HCT116 (cell line): ENCODE measurements at regions not wholly inside any gene's neighbourhood (a gene's known extent, or its start where the extent isn't known, plus 50 kb on each side); places are given as distances from the start of the nearest gene placed in this dataset.

Experiments used
- ATAC-seq: fragments of 200-7000 bp; cut with Tn5 transposase; 2 replicates; pipeline ENCODE4 v1.9.1; 2020; ENCODE audit warnings: mild to moderate bottlenecking, moderate library complexity
- BruUV-seq: library from RNA; stranded (reverse); fragments of 400-500 nt; replicated peaks from 2 replicates; lab custom pipeline; 2021; lab: Mats Ljungman, UMichigan
- CTCF ChIA-PET: fragments of 300-600 bp; sonication (Branson Sonifier 250); formaldehyde crosslinking; loops from one replicate; lab custom pipeline; 2021; ENCODE audit warnings: antibody characterized with exemption; lab: Charles Lee
- POLR2A ChIA-PET: fragments of 300-600, 350-600 bp; sonication (Branson Sonifier 250); formaldehyde crosslinking; loops from one replicate; lab custom pipeline; 2021; ENCODE audit warnings: antibody characterized with exemption; lab: Charles Lee
- RAD21 ChIA-PET, 2 experiments: fragments of 300-600 bp; sonication (Branson Sonifier 250); formaldehyde crosslinking; loops; one replicate each; lab custom pipeline; 2023; ENCODE audit warnings: low total read pairs in 2 of 2; ENCODE audit not compliant: uncharacterized antibody in 2 of 2, unreplicated experiment in 2 of 2, low non-redundant PET in 1 of 2; lab: Charles Lee
- DNase-seq: peaks from one replicate; pipeline ENCODE4 v3.0.0-alpha.2; 2010; ENCODE audit warnings: low read depth, low spot score
- H2AFZ ChIP-seq: fragments of 200-600 bp; shearing (Covaris generic), sonication (generic); 2 replicates; pipeline ENCODE4 v1.6.1; 2017; ENCODE audit warnings: low read depth, mixed run types, mixed read lengths, antibody characterized with exemption, low read length; ENCODE audit not compliant: poor library complexity, severe bottlenecking
- H3K27ac ChIP-seq: 2 replicates; pipeline ENCODE4 v1.5.1; 2012; ENCODE audit warnings: low read depth, low read length
- H3K27me3 ChIP-seq: fragments of 200-600 bp; sonication (generic); 2 replicates; pipeline ENCODE4 v1.6.1; 2016; ENCODE audit warnings: mixed run types, low read length, mixed read lengths; ENCODE audit not compliant: insufficient read depth
- H3K36me3 ChIP-seq, 2 experiments: fragments of 200-500 bp in 1 of 2; fragments of 200-600 bp in 1 of 2; sonication (Bioruptor generic) in 1 of 2; sonication (generic) in 1 of 2; 2 replicates each; pipeline versions ENCODE4 v1.5.1 to v1.6.1; 2014 to 2016; ENCODE audit warnings: low read length in 2 of 2, inconsistent platforms in 1 of 2, mixed read lengths in 1 of 2, mixed run types in 1 of 2; ENCODE audit not compliant: insufficient read depth in 2 of 2, control insufficient read depth in 1 of 2
- H3K4me1 ChIP-seq, 2 experiments: fragments of 200-600 bp in 1 of 2; sonication (generic) in 1 of 2; 2 replicates each; pipeline versions ENCODE4 v1.5.1 to v1.6.1; 2012 to 2017; ENCODE audit warnings: low read length in 2 of 2, inconsistent platforms in 1 of 2, mild to moderate bottlenecking in 1 of 2, mixed read lengths in 1 of 2, mixed run types in 1 of 2, moderate library complexity in 1 of 2; ENCODE audit not compliant: insufficient read depth in 2 of 2, control insufficient read depth in 1 of 2
- H3K4me2 ChIP-seq: fragments of 200-600 bp; sonication (generic); 2 replicates; pipeline ENCODE4 v1.6.1; 2017; ENCODE audit warnings: mixed run types, low read length, mixed read lengths
- H3K4me3 ChIP-seq, 2 experiments: fragments of 200-600 bp in 1 of 2; sonication (generic) in 1 of 2; replicated peaks in 1 of 2; 2 replicates each; pipeline ENCODE4 v1.5.1; 2011 to 2016; ENCODE audit warnings: low read length in 2 of 2, control low read depth in 1 of 2, low read depth in 1 of 2, mild to moderate bottlenecking in 1 of 2, mixed read lengths in 1 of 2, mixed run types in 1 of 2
- H3K79me2 ChIP-seq: fragments of 200-600 bp; sonication (generic); 2 replicates; pipeline ENCODE4 v1.6.1; 2017; ENCODE audit warnings: mild to moderate bottlenecking, mixed run types, low read length, moderate library complexity, mixed read lengths; ENCODE audit not compliant: insufficient read depth
- H3K9ac ChIP-seq: fragments of 200-600 bp; sonication (generic); 2 replicates; pipeline ENCODE4 v1.6.1; 2016; ENCODE audit warnings: low read length, mixed read lengths
- H3K9me2 ChIP-seq: fragments of 200-600 bp; sonication (generic), shearing (Covaris generic); 2 replicates; pipeline ENCODE4 v1.6.1; 2017; ENCODE audit warnings: mixed run types, mild to moderate bottlenecking, moderate library complexity; ENCODE audit not compliant: insufficient read depth
- H3K9me3 ChIP-seq, 2 experiments: fragments of 200-500 bp in 1 of 2; fragments of 200-600 bp in 1 of 2; sonication (Bioruptor generic) in 1 of 2; sonication (generic) in 1 of 2; 2 replicates each; pipeline ENCODE4 v1.6.1; 2014 to 2017; ENCODE audit warnings: low read length in 2 of 2, mixed read lengths in 2 of 2, inconsistent platforms in 1 of 2, low read depth in 1 of 2, mild to moderate bottlenecking in 1 of 2, mixed run types in 1 of 2, moderate library complexity in 1 of 2; ENCODE audit not compliant: control insufficient read depth in 1 of 2, insufficient read depth in 1 of 2
- H4K20me1 ChIP-seq: fragments of 200-600 bp; sonication (generic), shearing (Covaris generic); 2 replicates; pipeline ENCODE4 v1.6.1; 2017; ENCODE audit warnings: mixed run types, mild to moderate bottlenecking, moderate library complexity; ENCODE audit not compliant: insufficient read depth
- CBX3 ChIP-seq: IDR thresholded peaks from 2 replicates; pipeline ENCODE4 v1.6.1; 2012; ENCODE audit warnings: low read depth
- EGR1 ChIP-seq: IDR thresholded peaks from 2 replicates; pipeline ENCODE4 v1.6.1; 2012; ENCODE audit warnings: low read depth
- ELF1 ChIP-seq: IDR thresholded peaks from 2 replicates; pipeline ENCODE4 v1.6.1; 2012; ENCODE audit warnings: low read depth, borderline replicate concordance
- EZH2 ChIP-seq: fragments of 200-600 bp; sonication (generic); IDR thresholded peaks from 2 replicates; pipeline ENCODE4 v1.6.1; 2017; ENCODE audit warnings: antibody characterized with exemption, mixed run types
- EZH2phosphoT487 ChIP-seq: fragments of 200-600 bp; IDR thresholded peaks from 2 replicates; pipeline ENCODE4 v1.6.1; 2018; ENCODE audit warnings: antibody characterized with exemption, borderline replicate concordance
- POLR2A ChIP-seq: IDR thresholded peaks from 2 replicates; pipeline ENCODE4 v1.7.0; 2011; ENCODE audit warnings: borderline replicate concordance; ENCODE audit not compliant: insufficient read depth, insufficient read length; ENCODE audit errors: extremely low read depth
- POLR2AphosphoS5 ChIP-seq: IDR thresholded peaks from 2 replicates; pipeline ENCODE4 v1.6.1; 2011; ENCODE audit warnings: mild to moderate bottlenecking, low read depth, low read length, moderate library complexity
- RAD21 ChIP-seq: IDR thresholded peaks from 2 replicates; pipeline ENCODE4 v1.6.1; 2012; ENCODE audit warnings: low read depth, mild to moderate bottlenecking
- SIN3A ChIP-seq: IDR thresholded peaks from 2 replicates; pipeline ENCODE4 v1.6.1; 2012; ENCODE audit warnings: low read depth
- SP1 ChIP-seq: IDR thresholded peaks from 2 replicates; pipeline ENCODE4 v1.6.1; 2012; ENCODE audit warnings: low read depth
- SRF ChIP-seq: IDR thresholded peaks from 2 replicates; pipeline ENCODE4 v1.6.1; 2012; ENCODE audit warnings: low read depth
- TCF7L2 ChIP-seq: IDR thresholded peaks from 2 replicates; pipeline ENCODE4 v1.7.0; 2011; ENCODE audit warnings: borderline replicate concordance, inconsistent platforms; ENCODE audit not compliant: insufficient read depth, insufficient read length; ENCODE audit errors: extremely low read depth
- ZNF274 ChIP-seq: fragments of 200-500 bp; sonication (Bioruptor generic); IDR thresholded peaks from 2 replicates; pipeline ENCODE4 v1.6.1; 2014; ENCODE audit warnings: mild to moderate bottlenecking, low read depth, low read length, inconsistent platforms
- intact Hi-C: fragments of 100-400 bp; cut with micrococcal nuclease; formaldehyde crosslinking; loops from 2 replicates; pipeline ENCODE4 v1.10.0; 2022
- TF ChIP-seq, protein P1 (sequence below): IDR thresholded peaks from 2 replicates; pipeline ENCODE4 v1.6.1; 2012
- TF ChIP-seq, protein P2 (sequence below), 3 experiments: fragments of 200-600 bp in 1 of 3; sonication (generic) in 1 of 3; IDR thresholded peaks in 2 of 3; conservative IDR thresholded peaks in 1 of 3; 2 replicates each; pipeline ENCODE4 v1.5.1; 2012 to 2017; ENCODE audit warnings: low read depth in 2 of 3, low read length in 2 of 3, antibody characterized with exemption in 1 of 3, borderline replicate concordance in 1 of 3, control low read depth in 1 of 3, mild to moderate bottlenecking in 1 of 3, mixed read lengths in 1 of 3, mixed run types in 1 of 3, moderate library complexity in 1 of 3; ENCODE audit not compliant: insufficient read depth in 1 of 3

DNA sequence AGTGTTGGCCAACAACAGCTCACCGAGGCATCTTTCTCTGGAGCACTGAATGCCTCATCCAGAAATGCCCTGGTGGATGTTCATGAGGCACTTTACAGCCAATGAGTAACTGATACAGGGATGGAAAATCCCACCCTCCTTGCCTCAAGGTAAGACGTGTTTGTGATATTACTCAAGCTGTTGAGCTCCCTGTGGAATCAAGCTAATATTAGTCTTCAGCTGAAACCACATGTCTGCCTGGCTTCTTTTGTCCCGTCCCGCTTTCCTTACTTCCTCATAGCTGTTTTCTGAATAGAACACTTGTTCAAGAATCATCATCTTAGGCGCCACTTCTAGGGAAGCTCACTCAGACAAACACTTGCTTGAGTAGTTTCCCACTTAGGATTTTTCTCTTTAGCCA lies 422.4 kb downstream of the INHBA start:
- H3K9me3 ChIP-seq, result no peaks in the 10 kb centered on the region
- no peak overlapping the region for H3K27ac ChIP-seq
- no peak overlapping the region for H3K4me2 ChIP-seq
- BruUV-seq, result no TSS peak
- ChIA-PET POLR2A (no interaction called here), CTCF (no interaction called here), RAD21 (no interaction called here)
- H3K9me2 ChIP-seq, result no peaks in the 10 kb centered on the region
- no peaks in the 10 kb centered on the region for H3K27me3 ChIP-seq
- no peaks in the 10 kb centered on the region for H3K36me3 ChIP-seq
- H2AFZ ChIP-seq, result no peak overlapping the region
- intact Hi-C loops, result no loop called here
- no peaks in the 10 kb centered on the region for H3K79me2 ChIP-seq
- no peak for DNase-seq
- no peaks in the 10 kb centered on the region for H3K4me1 ChIP-seq
- H3K9ac ChIP-seq, result no peak overlapping the region
- TF ChIP-seq POLR2AphosphoS5, result no peak
- TF ChIP-seq EGR1, result no peak
- no peak for TF ChIP-seq CBX3
- no peak for TF ChIP-seq POLR2A
- TF ChIP-seq, protein P1, sequence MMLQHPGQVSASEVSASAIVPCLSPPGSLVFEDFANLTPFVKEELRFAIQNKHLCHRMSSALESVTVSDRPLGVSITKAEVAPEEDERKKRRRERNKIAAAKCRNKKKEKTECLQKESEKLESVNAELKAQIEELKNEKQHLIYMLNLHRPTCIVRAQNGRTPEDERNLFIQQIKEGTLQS, result no peak
- no peak for TF ChIP-seq SIN3A
- no peak for TF ChIP-seq ZNF274
- TF ChIP-seq EZH2phosphoT487, result no peak
- TF ChIP-seq SP1, result no peak
- TF ChIP-seq EZH2, result no peak
- no peak for TF ChIP-seq RAD21
- TF ChIP-seq, protein P2, sequence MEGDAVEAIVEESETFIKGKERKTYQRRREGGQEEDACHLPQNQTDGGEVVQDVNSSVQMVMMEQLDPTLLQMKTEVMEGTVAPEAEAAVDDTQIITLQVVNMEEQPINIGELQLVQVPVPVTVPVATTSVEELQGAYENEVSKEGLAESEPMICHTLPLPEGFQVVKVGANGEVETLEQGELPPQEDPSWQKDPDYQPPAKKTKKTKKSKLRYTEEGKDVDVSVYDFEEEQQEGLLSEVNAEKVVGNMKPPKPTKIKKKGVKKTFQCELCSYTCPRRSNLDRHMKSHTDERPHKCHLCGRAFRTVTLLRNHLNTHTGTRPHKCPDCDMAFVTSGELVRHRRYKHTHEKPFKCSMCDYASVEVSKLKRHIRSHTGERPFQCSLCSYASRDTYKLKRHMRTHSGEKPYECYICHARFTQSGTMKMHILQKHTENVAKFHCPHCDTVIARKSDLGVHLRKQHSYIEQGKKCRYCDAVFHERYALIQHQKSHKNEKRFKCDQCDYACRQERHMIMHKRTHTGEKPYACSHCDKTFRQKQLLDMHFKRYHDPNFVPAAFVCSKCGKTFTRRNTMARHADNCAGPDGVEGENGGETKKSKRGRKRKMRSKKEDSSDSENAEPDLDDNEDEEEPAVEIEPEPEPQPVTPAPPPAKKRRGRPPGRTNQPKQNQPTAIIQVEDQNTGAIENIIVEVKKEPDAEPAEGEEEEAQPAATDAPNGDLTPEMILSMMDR (IDR thresholded peaks at IDR 0.05 in 2 of 3, conservative IDR thresholded peaks at IDR 0.05 in 1 of 3; ENCODE audit: borderline replicate concordance in 1 of 3, insufficient read depth in 1 of 3, low read depth in 2 of 3, low read length in 2 of 3), result no peak
- TF ChIP-seq ELF1, result no peak
- no peak for TF ChIP-seq SRF
- no peak for TF ChIP-seq TCF7L2
- ATAC-seq, result no peak
- no peaks in the 10 kb centered on the region for H4K20me1 ChIP-seq
- H3K4me3 ChIP-seq, result no peak overlapping the region
